Common myeloid progenitor, CD34-positive (primary cell): ENCODE measurements at regions not wholly inside any gene's neighbourhood (a gene's known extent, or its start where the extent isn't known, plus 50 kb on each side); places are given as distances from the start of the nearest gene placed in this dataset.
A peak's percentile ranks its signal among the peaks of the same experiment; 100 is the strongest.

Experiments used
- CTCF ChIA-PET: fragments of 350-600 bp; sonication (Branson Sonifier 250); formaldehyde crosslinking; loops from one replicate; lab custom pipeline; 2021; ENCODE audit warnings: antibody characterized with exemption; lab: Charles Lee
- POLR2A ChIA-PET: fragments of 350-600 bp; sonication (Branson Sonifier 250); formaldehyde crosslinking; loops from one replicate; lab custom pipeline; 2021; ENCODE audit warnings: antibody characterized with exemption; lab: Charles Lee
- DNase-seq, 3 donors: peaks; one replicate each; pipeline versions ENCODE4 v3.0.0 to v3.0.0-alpha.2; 2013
- H3K27ac ChIP-seq, 2 experiments: 1 replicate in 1 of 2; 2 replicates in 1 of 2; pipeline ENCODE4 v1.7.0; 2013; ENCODE audit warnings: inconsistent platforms in 2 of 2, low read length in 2 of 2, mild to moderate bottlenecking in 2 of 2, low read depth in 1 of 2, moderate library complexity in 1 of 2; ENCODE audit not compliant: severe bottlenecking in 2 of 2, insufficient read depth in 1 of 2, poor library complexity in 1 of 2
- H3K27me3 ChIP-seq, 5 experiments: replicated peaks in 2 of 5; 1 replicate in 3 of 5; 2 replicates in 2 of 5; pipeline versions ENCODE4 v1.6.1 to v1.7.0; 2013; ENCODE audit warnings: low read length in 4 of 5, mild to moderate bottlenecking in 2 of 5, moderate library complexity in 2 of 5, inconsistent platforms in 1 of 5; ENCODE audit not compliant: insufficient read depth in 5 of 5, control insufficient read depth in 4 of 5
- H3K36me3 ChIP-seq, 4 experiments: 1 replicate in 2 of 4; 2 replicates in 2 of 4; pipeline versions ENCODE4 v1.6.1 to v1.7.0; 2013; ENCODE audit warnings: low read length in 3 of 4, control low read depth in 1 of 4, mild to moderate bottlenecking in 1 of 4; ENCODE audit not compliant: control insufficient read depth in 4 of 4, insufficient read depth in 4 of 4
- H3K4me1 ChIP-seq, 4 experiments: 1 replicate in 3 of 4; 2 replicates in 1 of 4; pipeline versions ENCODE4 v1.6.1 to v1.7.1; 2013; ENCODE audit warnings: low read length in 3 of 4, mild to moderate bottlenecking in 3 of 4, control low read depth in 1 of 4, inconsistent platforms in 1 of 4, moderate library complexity in 1 of 4; ENCODE audit not compliant: control insufficient read depth in 4 of 4, insufficient read depth in 4 of 4; ENCODE audit errors: control extremely low read depth in 1 of 4
- H3K4me3 ChIP-seq, 7 experiments: 1 replicate in 4 of 7; 2 replicates in 3 of 7; pipeline versions ENCODE4 v1.5.1 to v1.7.0; 2013; ENCODE audit warnings: mild to moderate bottlenecking in 7 of 7, low read length in 6 of 7, moderate library complexity in 6 of 7, inconsistent platforms in 2 of 7, low read depth in 2 of 7, control low read depth in 1 of 7; ENCODE audit not compliant: insufficient read depth in 4 of 7, control insufficient read depth in 1 of 7; ENCODE audit errors: extremely low read depth in 1 of 7
- H3K9me3 ChIP-seq, 5 experiments: 1 replicate in 4 of 5; 2 replicates in 1 of 5; pipeline versions ENCODE4 v1.6.1 to v1.7.1; 2013; ENCODE audit warnings: low read length in 4 of 5, mild to moderate bottlenecking in 2 of 5, inconsistent platforms in 1 of 5, low read depth in 1 of 5, moderate library complexity in 1 of 5; ENCODE audit not compliant: control insufficient read depth in 4 of 5, insufficient read depth in 2 of 5; ENCODE audit errors: control extremely low read depth in 1 of 5
- WGBS: methylation state at CpG from one replicate; pipeline ENCODE4 v1.1.5; 2013; ENCODE audit not compliant: insufficient coverage; 5-methylcytosine and 5-hydroxymethylcytosine counted together

GRCh38 chr4:188867796-188868195 lies 728.6 kb downstream of the TRIML1 start:
- POLR2A ChIA-PET, result no interaction called here
- no CpG with 5 or more reads among the region's 1 CpG for WGBS
- CTCF ChIA-PET, result no interaction called here

GRCh38 chr4:188869581-188869980 lies 730.3 kb downstream of the TRIML1 start:
- 100% methylated on average over 8 of the region's 8 CpGs for WGBS
- H3K27ac ChIP-seq, result no peak overlapping the region
- ChIA-PET POLR2A (no interaction called here), CTCF (no interaction called here)
- H3K4me3 ChIP-seq, result no peak overlapping the region
- H3K9me3 ChIP-seq, result peaks cover 0 to 3% (median 0%) of the 10 kb centered on the region in 5 experiments
- no peaks in the 10 kb centered on the region for H3K36me3 ChIP-seq
- no peaks in the 10 kb centered on the region for H3K27me3 ChIP-seq
- H3K4me1 ChIP-seq, result no peaks in the 10 kb centered on the region
- no peak for DNase-seq

More at GRCh38 chr4:188867796-188868195, 728.6 kb downstream of the TRIML1 start:
- H3K36me3 ChIP-seq, result no peaks in the 10 kb centered on the region
- H3K4me1 ChIP-seq, result no peaks in the 10 kb centered on the region
- no peak for DNase-seq
- H3K9me3 ChIP-seq, result no peaks in the 10 kb centered on the region
- H3K27me3 ChIP-seq, result no peaks in the 10 kb centered on the region
- no peak overlapping the region for H3K4me3 ChIP-seq
- H3K27ac ChIP-seq, result no peak overlapping the region

GRCh38 chr4:188872809-188873208 lies 733.6 kb downstream of the TRIML1 start:
- H3K4me3 ChIP-seq, result no peak overlapping the region
- ChIA-PET POLR2A (no interaction called here), CTCF (no interaction called here)
- no peak for DNase-seq
- no peaks in the 10 kb centered on the region for H3K27me3 ChIP-seq
- 90% methylated on average over 12 of the region's 13 CpGs for WGBS
- H3K27ac ChIP-seq, result no peak overlapping the region
- no peaks in the 10 kb centered on the region for H3K4me1 ChIP-seq
- H3K36me3 ChIP-seq, result no peaks in the 10 kb centered on the region
- peaks cover 0 to 3% (median 0%) of the 10 kb centered on the region in 5 experiments for H3K9me3 ChIP-seq

GRCh38 chr4:188876881-188877280 lies 737.6 kb downstream of the TRIML1 start:
- no peak overlapping the region for H3K4me3 ChIP-seq
- H3K4me1 ChIP-seq, result peaks cover 6 to 27% (median 10%) of the 10 kb centered on the region in 4 experiments
- 100% methylated on average over 1 of the region's 3 CpGs for WGBS
- no peak for DNase-seq
- peaks cover 0 to 3% (median 0%) of the 10 kb centered on the region in 5 experiments for H3K9me3 ChIP-seq
- H3K36me3 ChIP-seq, result no peaks in the 10 kb centered on the region
- ChIA-PET CTCF (interaction anchor here (1.0 kb wide), 1 partner anchor 12 kb away, joined by 4 read pairs; no protein-coding TSS in a partner anchor), POLR2A (no interaction called here)
- no peaks in the 10 kb centered on the region for H3K27me3 ChIP-seq
- no peak overlapping the region for H3K27ac ChIP-seq

- Histone ChIP-seq H3K4me3 (peak overlapping the region in 1 of 7 experiments; percentile 26), H3K36me3 (no peaks in the 10 kb centered on the region), H3K4me1 (peaks cover 6 to 27% (median 10%) of the 10 kb centered on the region in 4 experiments), H3K27me3 (no peaks in the 10 kb centered on the region), H3K27ac (no peak overlapping the region), H3K9me3 (no peaks in the 10 kb centered on the region)
- no CpG with 5 or more reads among the region's 2 CpGs for WGBS
- CTCF ChIA-PET, result no interaction called here
- POLR2A ChIA-PET, result no interaction called here
- peak in 2 of 3 donors; percentile 1 to 17 for DNase-seq
Observed at GRCh38 chr4:188879598-188879997, 740.4 kb downstream of the TRIML1 start.

GRCh38 chr4:188887905-188888304 lies 748.7 kb downstream of the TRIML1 start:
- Histone ChIP-seq H3K9me3 (no peaks in the 10 kb centered on the region), H3K4me1 (no peaks in the 10 kb centered on the region), H3K27ac (no peak overlapping the region), H3K36me3 (no peaks in the 10 kb centered on the region), H3K4me3 (no peak overlapping the region), H3K27me3 (no peaks in the 10 kb centered on the region)
- no CpG with 5 or more reads among the region's 2 CpGs for WGBS
- ChIA-PET POLR2A (no interaction called here), CTCF (no interaction called here)
- DNase-seq, result no peak

- DNase-seq, result no peak
- Histone ChIP-seq H3K36me3 (no peaks in the 10 kb centered on the region), H3K27me3 (no peaks in the 10 kb centered on the region), H3K27ac (no peak overlapping the region), H3K4me1 (no peaks in the 10 kb centered on the region), H3K9me3 (no peaks in the 10 kb centered on the region), H3K4me3 (no peak overlapping the region)
- CTCF ChIA-PET, result no interaction called here
- WGBS, result no CpG with 5 or more reads among the region's 2 CpGs
- POLR2A ChIA-PET, result no interaction called here
Observed at GRCh38 chr4:188892837-188893236, 753.6 kb downstream of the TRIML1 start.
